Right lobe of liver (tissue), 6 donors: ENCODE measurements at regions not wholly inside any gene's neighbourhood (a gene's known extent, or its start where the extent isn't known, plus 50 kb on each side); places are given as distances from the start of the nearest gene placed in this dataset.

Experiments
- ATAC-seq, 4 donors: fragments of 200-7000 bp; cut with Tn5 transposase; one replicate each; pipeline ENCODE4 v1.9.1; 2020; ENCODE audit warnings: mild to moderate bottlenecking in 4 of 4, moderate library complexity in 4 of 4
- DNase-seq, 3 donors: peaks; one replicate each; pipeline ENCODE4 v3.0.0-alpha.2; 2020
- H3K27ac ChIP-seq, 3 donors: fragments of 200-600 bp; one replicate each; pipeline ENCODE4 v1.8.0; 2022
- H3K27me3 ChIP-seq, 2 donors: fragments of 200-600 bp; one replicate each; pipeline ENCODE4 v1.8.0; 2022
- H3K36me3 ChIP-seq, 4 donors: fragments of 200-600 bp; sonication (generic) in 1 of 4; one replicate each; pipeline versions ENCODE4 v1.5.1 to v1.8.0; 2017 to 2022; ENCODE audit warnings: control low read depth in 1 of 4
- H3K4me1 ChIP-seq, 4 donors: fragments of 200-600 bp; sonication (generic) in 1 of 4; one replicate each; pipeline versions ENCODE4 v1.5.1 to v1.8.0; 2017 to 2022; ENCODE audit warnings: control low read depth in 1 of 4
- H3K4me3 ChIP-seq, 3 donors: fragments of 200-600 bp; one replicate each; pipeline ENCODE4 v1.8.0; 2022
- H3K9me3 ChIP-seq, 4 donors: fragments of 200-600 bp; sonication (generic) in 1 of 4; one replicate each; pipeline versions ENCODE4 v1.5.1 to v1.8.0; 2017 to 2022; ENCODE audit warnings: control low read depth in 1 of 4
- CTCF ChIP-seq, 4 donors: fragments of 200-600 bp in 3 of 4; fragments of 450-650 bp in 1 of 4; IDR thresholded peaks; one replicate each; pipeline versions ENCODE4 v1.5.1 to v1.8.0; 2016 to 2022; ENCODE audit warnings: antibody characterized with exemption in 4 of 4, mild to moderate bottlenecking in 2 of 4
- POLR2A ChIP-seq: fragments of 450-650 bp; IDR thresholded peaks from one replicate; pipeline ENCODE4 v1.6.1; 2017; ENCODE audit warnings: antibody characterized with exemption, mild to moderate bottlenecking
- WGBS: methylation state at CpG from one replicate; pipeline ENCODE4 v1.1.6; 2018; ENCODE audit warnings: low coverage, low lambda C conversion rate; ENCODE audit not compliant: insufficient coverage; ENCODE audit errors: missing lambda C conversion rate; 5-methylcytosine and 5-hydroxymethylcytosine counted together
- intact Hi-C, 2 donors: fragments of 100-400 bp; cut with DNase I; formaldehyde crosslinking; loops; one replicate each; pipeline versions ENCODE4 v1.11.2 to v1.14.1; 2022
- donor health status: DM: no; HTN: yes; CAD: no.
- donor health status: DM: no; HTN: no; CAD: no.
- donor health status: DM: no; HTN: no; CAD: no.
- donor health status: DM: no; HTN: yes; CAD: no.
- donor health status: DM: no; HTN: yes; CAD: no.

- 59% methylated on average over 4 of the region's 6 CpGs for whole genome bisulfite sequencing
- Histone ChIP-seq H3K4me1 (no peaks in the 10 kb centered on the region), H3K27me3 (no peaks in the 10 kb centered on the region), H3K36me3 (no peaks in the 10 kb centered on the region), H3K4me3 (no peak overlapping the region), H3K9me3 (no peaks in the 10 kb centered on the region), H3K27ac (no peak overlapping the region)
- intact Hi-C loops = no loop called here
- DNase-seq (no peak), ATAC-seq (no peak)
- TF ChIP-seq CTCF (IDR thresholded peaks at IDR 0.05) (no peak), POLR2A (no peak)
Measured at GRCh38 chr7:21999896-22000295, 54.2 kb upstream of the CDCA7L start.

- no peak for DNase-seq
- no peaks in the 10 kb centered on the region for H3K27me3 ChIP-seq
- no peak for TF ChIP-seq POLR2A
- no peak for TF ChIP-seq CTCF (IDR thresholded peaks at IDR 0.05)
- H3K9me3 ChIP-seq = no peaks in the 10 kb centered on the region
- no peaks in the 10 kb centered on the region for H3K4me1 ChIP-seq
- 38% methylated on average over 1 of the region's 1 CpG for WGBS
- no peak overlapping the region for H3K4me3 ChIP-seq
- H3K27ac ChIP-seq = no peak overlapping the region
- intact Hi-C loops = no loop called here
- no peak for ATAC-seq
- H3K36me3 ChIP-seq = no peaks in the 10 kb centered on the region
Measured at GRCh38 chr7:21996641-21997040, 50.9 kb upstream of the CDCA7L start.
